ENCODE measurements at regions not wholly inside any gene's neighbourhood (a gene's known extent, or its start where the extent isn't known, plus 50 kb on each side); places are given as distances from the start of the nearest gene placed in this dataset.

DNA sequence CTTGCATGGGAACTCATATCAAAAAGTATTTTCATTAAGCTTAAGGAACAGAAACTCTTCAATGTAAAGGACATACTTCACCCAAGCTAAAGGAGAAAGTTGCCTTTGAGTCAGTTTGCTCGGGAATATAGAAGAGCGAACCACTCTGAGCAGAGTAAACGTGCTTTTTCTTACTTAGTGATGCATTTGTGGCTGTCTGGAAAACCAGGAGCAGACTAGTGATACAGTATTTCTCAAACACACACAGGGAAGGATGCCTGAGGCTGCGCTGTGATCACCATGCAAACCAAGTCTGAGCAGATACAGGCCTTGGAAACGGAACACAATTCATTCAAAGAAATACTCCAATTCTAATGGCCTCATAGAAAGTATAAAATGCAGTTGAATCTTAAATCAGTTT, 121.0 kb upstream of the CDIN1 start:
- H3K23ac ChIP-seq (ENCODE audit: insufficient read length, low read depth, low read length) = no peak overlapping the region
- no peak overlapping the region for H4K8ac ChIP-seq (replicated peaks; ENCODE audit: insufficient read length, low read depth, low read length)
- no peak overlapping the region for H3K9ac ChIP-seq (ENCODE audit: extremely low read depth, insufficient read length, low read length)
- no peaks in the 10 kb centered on the region for H3K9me3 ChIP-seq (ENCODE audit: control insufficient read depth, low read depth, low read length)
- no peak overlapping the region for H3K56ac ChIP-seq (ENCODE audit: insufficient read length, low read depth, low read length)
- H2BK20ac ChIP-seq (ENCODE audit: low read depth, low read length, poor library complexity, severe bottlenecking) = no peak overlapping the region
- no peaks in the 10 kb centered on the region for H3K4me1 ChIP-seq (ENCODE audit: insufficient read depth, low read length)
- H2AK5ac ChIP-seq (ENCODE audit: insufficient read length, low read length) = no peak overlapping the region
- H4K5ac ChIP-seq (ENCODE audit: insufficient read length, low read depth, low read length) = no peak overlapping the region
- no peak overlapping the region for H3K14ac ChIP-seq (ENCODE audit: insufficient read depth, low read length)
- no peak overlapping the region for H2AFZ ChIP-seq (ENCODE audit: low read length)
- no peak overlapping the region for H3K27ac Mint-ChIP-seq
- no peak for DNase-seq
- H3K18ac ChIP-seq (ENCODE audit: insufficient read length, low read depth, low read length) = no peak overlapping the region
- H2BK12ac ChIP-seq (ENCODE audit: insufficient read length, low read depth, low read length) = no peak overlapping the region
- H3K27me3 Mint-ChIP-seq (ENCODE audit: low read depth) = no peaks in the 10 kb centered on the region
- H2BK120ac ChIP-seq (ENCODE audit: low read depth, low read length, poor library complexity, severe bottlenecking) = no peak overlapping the region
- H4K20me1 ChIP-seq (ENCODE audit: control insufficient read depth, insufficient read depth, insufficient read length) = no peaks in the 10 kb centered on the region
- no peak overlapping the region for H4K91ac ChIP-seq (ENCODE audit: insufficient read length, low read depth, low read length)
- H3K23me2 ChIP-seq (ENCODE audit: insufficient read length, low read depth, low read length, poor library complexity, severe bottlenecking) = no peaks in the 10 kb centered on the region
- no peak overlapping the region for H2BK5ac ChIP-seq (ENCODE audit: insufficient read length, low read length)
- peaks cover 9 to 12% of the 10 kb centered on the region in 2 experiments for H3K4me1 Mint-ChIP-seq
- H3K27ac ChIP-seq (ENCODE audit: insufficient read length, low read depth, low read length) = no peak overlapping the region
- H3K9me3 Mint-ChIP-seq = peaks cover 9 to 14% of the 10 kb centered on the region in 2 experiments; a peak in 4 of 5 replicates
- no peak overlapping the region for H3K4me3 Mint-ChIP-seq
- H3K4me2 ChIP-seq (ENCODE audit: insufficient read depth, insufficient read length, low read length) = no peak overlapping the region
- no peaks in the 10 kb centered on the region for H3K79me1 ChIP-seq (ENCODE audit: insufficient read depth, low read depth, low read length, poor library complexity, severe bottlenecking)
- peaks cover 3 to 21% (median 6%) of the 10 kb centered on the region in 3 experiments; a peak in 5 of 7 replicates for H3K36me3 Mint-ChIP-seq (ENCODE audit: insufficient read depth in 1 of 3, low read depth in 3 of 3)
- TF ChIP-seq, protein P1, sequence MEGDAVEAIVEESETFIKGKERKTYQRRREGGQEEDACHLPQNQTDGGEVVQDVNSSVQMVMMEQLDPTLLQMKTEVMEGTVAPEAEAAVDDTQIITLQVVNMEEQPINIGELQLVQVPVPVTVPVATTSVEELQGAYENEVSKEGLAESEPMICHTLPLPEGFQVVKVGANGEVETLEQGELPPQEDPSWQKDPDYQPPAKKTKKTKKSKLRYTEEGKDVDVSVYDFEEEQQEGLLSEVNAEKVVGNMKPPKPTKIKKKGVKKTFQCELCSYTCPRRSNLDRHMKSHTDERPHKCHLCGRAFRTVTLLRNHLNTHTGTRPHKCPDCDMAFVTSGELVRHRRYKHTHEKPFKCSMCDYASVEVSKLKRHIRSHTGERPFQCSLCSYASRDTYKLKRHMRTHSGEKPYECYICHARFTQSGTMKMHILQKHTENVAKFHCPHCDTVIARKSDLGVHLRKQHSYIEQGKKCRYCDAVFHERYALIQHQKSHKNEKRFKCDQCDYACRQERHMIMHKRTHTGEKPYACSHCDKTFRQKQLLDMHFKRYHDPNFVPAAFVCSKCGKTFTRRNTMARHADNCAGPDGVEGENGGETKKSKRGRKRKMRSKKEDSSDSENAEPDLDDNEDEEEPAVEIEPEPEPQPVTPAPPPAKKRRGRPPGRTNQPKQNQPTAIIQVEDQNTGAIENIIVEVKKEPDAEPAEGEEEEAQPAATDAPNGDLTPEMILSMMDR (conservative IDR thresholded peaks at IDR 0.05) = no peak
- no peak overlapping the region for H3T11ph ChIP-seq (ENCODE audit: low read length)
- WGBS (ENCODE audit: extremely low coverage, insufficient read length, low lambda C conversion rate) = no CpG with 5 or more reads among the region's 5 CpGs
- no peak overlapping the region for H3K4ac ChIP-seq (ENCODE audit: low read depth, low read length)
- H2BK15ac ChIP-seq (ENCODE audit: low read depth, low read length) = no peak overlapping the region
- no peaks in the 10 kb centered on the region for H3K79me2 ChIP-seq (ENCODE audit: insufficient read depth, low read length)
- H3K27me3 ChIP-seq (ENCODE audit: insufficient read depth, low read length) = no peaks in the 10 kb centered on the region

All from H9 (cell line).